H9 (cell line): ENCODE measurements at regions not wholly inside any gene's neighbourhood (a gene's known extent, or its start where the extent isn't known, plus 50 kb on each side); places are given as distances from the start of the nearest gene placed in this dataset.

Experiments used
- DNase-seq: peaks from one replicate; pipeline ENCODE4 v3.0.0-alpha.2; 2017
- H2AFZ ChIP-seq: one replicate; pipeline ENCODE4 v1.6.1; 2013; ENCODE audit warnings: mild to moderate bottlenecking, low read length, control low read depth, moderate library complexity
- H2AK5ac ChIP-seq: 2 replicates; pipeline ENCODE4 v1.6.1; 2013; ENCODE audit warnings: low read length, control low read depth, mixed read lengths; ENCODE audit not compliant: insufficient read length
- H2BK120ac ChIP-seq: one replicate; pipeline ENCODE4 v1.6.1; 2013; ENCODE audit warnings: low read depth, mild to moderate bottlenecking, low read length, control low read depth, inconsistent platforms; ENCODE audit not compliant: poor library complexity, severe bottlenecking
- H2BK12ac ChIP-seq: 2 replicates; pipeline ENCODE4 v1.6.1; 2013; ENCODE audit warnings: low read length, control low read depth, mixed read lengths, low read depth; ENCODE audit not compliant: insufficient read length
- H2BK15ac ChIP-seq: 2 replicates; pipeline ENCODE4 v1.6.1; 2013; ENCODE audit warnings: low read depth, low read length, control low read depth
- H2BK20ac ChIP-seq: one replicate; pipeline ENCODE4 v1.6.1; 2013; ENCODE audit warnings: low read depth, mild to moderate bottlenecking, low read length, control low read depth, inconsistent platforms; ENCODE audit not compliant: poor library complexity, severe bottlenecking
- H2BK5ac ChIP-seq: 2 replicates; pipeline ENCODE4 v1.6.1; 2013; ENCODE audit warnings: low read length, control low read depth, mixed read lengths; ENCODE audit not compliant: insufficient read length
- H3K14ac ChIP-seq: 2 replicates; pipeline ENCODE4 v1.6.1; 2013; ENCODE audit warnings: low read length, control low read depth; ENCODE audit not compliant: insufficient read depth
- H3K18ac ChIP-seq: 2 replicates; pipeline ENCODE4 v1.6.1; 2013; ENCODE audit warnings: low read depth, mild to moderate bottlenecking, mixed read lengths, low read length, control low read depth; ENCODE audit not compliant: insufficient read length
- H3K23ac ChIP-seq: 2 replicates; pipeline ENCODE4 v1.6.1; 2013; ENCODE audit warnings: low read length, control low read depth, mixed read lengths, low read depth; ENCODE audit not compliant: insufficient read length
- H3K23me2 ChIP-seq: 2 replicates; pipeline ENCODE4 v1.6.1; 2013; ENCODE audit warnings: low read depth, mild to moderate bottlenecking, mixed read lengths, low read length, control low read depth; ENCODE audit not compliant: insufficient read length, poor library complexity, severe bottlenecking
- H3K27ac ChIP-seq: 2 replicates; pipeline ENCODE4 v1.5.1; 2013; ENCODE audit warnings: low read length, control low read depth, mixed read lengths, low read depth; ENCODE audit not compliant: insufficient read length
- H3K27me3 ChIP-seq: 2 replicates; pipeline ENCODE4 v1.6.1; 2013; ENCODE audit warnings: low read length, control low read depth, inconsistent platforms; ENCODE audit not compliant: insufficient read depth
- H3K4ac ChIP-seq: 2 replicates; pipeline ENCODE4 v1.6.1; 2013; ENCODE audit warnings: low read depth, mild to moderate bottlenecking, control low read depth, inconsistent platforms, low read length, moderate library complexity
- H3K4me1 ChIP-seq: 2 replicates; pipeline ENCODE4 v1.6.1; 2013; ENCODE audit warnings: low read length, control low read depth, inconsistent platforms; ENCODE audit not compliant: insufficient read depth
- H3K4me2 ChIP-seq: 2 replicates; pipeline ENCODE4 v1.6.1; 2013; ENCODE audit warnings: low read length, control low read depth, mixed read lengths; ENCODE audit not compliant: insufficient read length, insufficient read depth
- H3K56ac ChIP-seq: 2 replicates; pipeline ENCODE4 v1.6.1; 2013; ENCODE audit warnings: low read depth, mild to moderate bottlenecking, mixed read lengths, low read length, control low read depth; ENCODE audit not compliant: insufficient read length
- H3K79me1 ChIP-seq: 2 replicates; pipeline ENCODE4 v1.6.1; 2013; ENCODE audit warnings: low read depth, mild to moderate bottlenecking, moderate library complexity, low read length, control low read depth, inconsistent platforms; ENCODE audit not compliant: insufficient read depth, poor library complexity, severe bottlenecking
- H3K79me2 ChIP-seq: 2 replicates; pipeline ENCODE4 v1.6.1; 2013; ENCODE audit warnings: low read length, control low read depth, inconsistent platforms; ENCODE audit not compliant: insufficient read depth
- H3K9ac ChIP-seq: 2 replicates; pipeline ENCODE4 v1.6.1; 2013; ENCODE audit warnings: low read length, control low read depth, mixed read lengths; ENCODE audit not compliant: insufficient read length; ENCODE audit errors: extremely low read depth
- H3K9me3 ChIP-seq: one replicate; pipeline ENCODE4 v1.6.1; 2013; ENCODE audit warnings: low read depth, low read length, inconsistent platforms; ENCODE audit not compliant: control insufficient read depth
- H3T11ph ChIP-seq: one replicate; pipeline ENCODE4 v1.6.1; 2013; ENCODE audit warnings: mild to moderate bottlenecking, low read length, control low read depth, inconsistent platforms
- H4K20me1 ChIP-seq: one replicate; pipeline ENCODE4 v1.6.1; 2013; ENCODE audit not compliant: control insufficient read depth, insufficient read length, insufficient read depth
- H4K5ac ChIP-seq: 2 replicates; pipeline ENCODE4 v1.6.1; 2013; ENCODE audit warnings: low read depth, mild to moderate bottlenecking, mixed read lengths, low read length, control low read depth; ENCODE audit not compliant: insufficient read length
- H4K8ac ChIP-seq: replicated peaks from 2 replicates; pipeline ENCODE4 v1.6.1; 2013; ENCODE audit warnings: low read length, control low read depth, mixed read lengths, low read depth; ENCODE audit not compliant: insufficient read length
- H4K91ac ChIP-seq: 2 replicates; pipeline ENCODE4 v1.6.1; 2013; ENCODE audit warnings: low read depth, mild to moderate bottlenecking, moderate library complexity, mixed read lengths, low read length, control low read depth; ENCODE audit not compliant: insufficient read length
- H3K27ac Mint-ChIP-seq, 3 experiments: 2 replicates in 2 of 3; 3 replicates in 1 of 3; pipeline ENCODE4 v1.8.0; 2020 to 2021; ENCODE audit warnings: mixed read lengths in 3 of 3, mild to moderate bottlenecking in 1 of 3, moderate library complexity in 1 of 3
- H3K27me3 Mint-ChIP-seq: 2 replicates; pipeline ENCODE4 v1.8.0; 2021; ENCODE audit warnings: low read depth, mild to moderate bottlenecking, moderate library complexity, mixed read lengths
- H3K36me3 Mint-ChIP-seq, 3 experiments: 2 replicates in 2 of 3; 3 replicates in 1 of 3; pipeline ENCODE4 v1.8.0; 2020 to 2021; ENCODE audit warnings: low read depth in 3 of 3, mixed read lengths in 3 of 3; ENCODE audit not compliant: insufficient read depth in 1 of 3
- H3K4me1 Mint-ChIP-seq, 2 experiments: 2 replicates each; pipeline ENCODE4 v1.8.0; 2020; ENCODE audit warnings: mixed read lengths in 2 of 2
- H3K4me3 Mint-ChIP-seq, 2 experiments: 2 replicates in 1 of 2; 3 replicates in 1 of 2; pipeline ENCODE4 v1.8.0; 2020 to 2021; ENCODE audit warnings: mild to moderate bottlenecking in 2 of 2, mixed read lengths in 2 of 2, moderate library complexity in 1 of 2
- H3K9me3 Mint-ChIP-seq, 2 experiments: 2 replicates in 1 of 2; 3 replicates in 1 of 2; pipeline ENCODE4 v1.8.0; 2020; ENCODE audit warnings: mild to moderate bottlenecking in 2 of 2, mixed read lengths in 2 of 2, moderate library complexity in 1 of 2
- CTCF ChIP-seq: fragments of 200-600 bp; sonication (generic); conservative IDR thresholded peaks from 3 replicates; pipeline ENCODE4 v1.8.0; 2021; ENCODE audit warnings: antibody characterized with exemption, mild to moderate bottlenecking
- WGBS: extraction: QIAGEN DNeasy Blood & Tissue Kit; methylation state at CpG from one replicate; pipeline ENCODE4 v1.1.7; 2013; ENCODE audit warnings: missing lambda C conversion rate, low lambda C conversion rate, mixed read lengths; ENCODE audit not compliant: insufficient read length; ENCODE audit errors: extremely low coverage; 5-methylcytosine and 5-hydroxymethylcytosine counted together

- Histone ChIP-seq H2AK5ac (no peak overlapping the region), H3K23ac (no peak overlapping the region), H3K9me3 (no peaks in the 10 kb centered on the region), H3K4me1 (no peaks in the 10 kb centered on the region), H3K79me2 (no peaks in the 10 kb centered on the region), H4K91ac (no peak overlapping the region), H3T11ph (no peak overlapping the region), H3K18ac (no peak overlapping the region), H4K8ac (no peak overlapping the region), H3K27ac (no peak overlapping the region), H3K4ac (no peak overlapping the region), H3K23me2 (no peaks in the 10 kb centered on the region), H3K14ac (no peak overlapping the region), H2BK20ac (no peak overlapping the region), H3K9ac (no peak overlapping the region), H2AFZ (no peak overlapping the region), H2BK15ac (no peak overlapping the region), H2BK120ac (no peak overlapping the region), H3K4me2 (no peak overlapping the region), H3K27me3 (no peaks in the 10 kb centered on the region), H4K5ac (no peak overlapping the region), H3K79me1 (no peaks in the 10 kb centered on the region), H2BK12ac (no peak overlapping the region), H2BK5ac (no peak overlapping the region), H4K20me1 (no peaks in the 10 kb centered on the region), H3K56ac (no peak overlapping the region)
- Mint-ChIP-seq H3K9me3 (peaks cover 6 to 7% of the 10 kb centered on the region in 2 experiments; a peak in 4 of 5 replicates), H3K4me3 (no peak overlapping the region), H3K27me3 (peaks cover 5% of the 10 kb centered on the region), H3K4me1 (peaks cover 24 to 31% of the 10 kb centered on the region in 2 experiments), H3K27ac (no peak overlapping the region), H3K36me3 (peaks cover 2 to 8% (median 2%) of the 10 kb centered on the region in 3 experiments; a peak in 6 of 7 replicates)
- no CpG with 5 or more reads among the region's 1 CpG for WGBS
- no peak for DNase-seq
- TF ChIP-seq CTCF: no peak
These were observed 235.3 kb upstream of the ROPN1 start for GRCh38 chr3:124227150-124227630.
